WI38 (cell line): ENCODE measurements at regions not wholly inside any gene's neighbourhood (a gene's known extent, or its start where the extent isn't known, plus 50 kb on each side); places are given as distances from the start of the nearest gene placed in this dataset.

Experiments
- H3K4me3 ChIP-seq: 2 replicates; pipeline ENCODE4 v1.5.1; 2011; ENCODE audit warnings: low read depth, mild to moderate bottlenecking, control low read depth, low read length
- TF ChIP-seq, protein P1 (sequence below): IDR thresholded peaks from 2 replicates; pipeline ENCODE4 v1.5.1; 2012; ENCODE audit warnings: low read depth, mild to moderate bottlenecking, control low read depth, low read length

DNA sequence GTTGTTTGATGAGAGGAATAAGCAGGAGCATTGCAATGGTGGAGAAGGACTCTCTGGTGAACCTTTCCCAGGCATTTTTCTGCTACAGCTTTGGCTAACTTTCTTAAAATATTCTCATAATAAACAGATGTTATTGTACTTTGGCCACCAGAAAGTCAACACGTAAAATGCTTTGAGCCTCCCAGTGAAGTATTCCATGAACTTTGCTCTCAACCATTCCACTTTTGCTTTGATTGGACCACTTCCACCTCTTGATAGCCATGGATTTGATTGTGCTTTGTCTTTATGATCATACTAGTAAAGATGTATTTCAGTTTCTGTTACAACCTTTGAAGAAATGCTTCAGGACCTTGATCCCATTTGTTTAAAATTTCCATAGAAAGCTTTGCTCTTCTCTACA is 241.1 kb downstream of the TENT5A start:
- H3K4me3 ChIP-seq, result no peak overlapping the region
- TF ChIP-seq, protein P1, sequence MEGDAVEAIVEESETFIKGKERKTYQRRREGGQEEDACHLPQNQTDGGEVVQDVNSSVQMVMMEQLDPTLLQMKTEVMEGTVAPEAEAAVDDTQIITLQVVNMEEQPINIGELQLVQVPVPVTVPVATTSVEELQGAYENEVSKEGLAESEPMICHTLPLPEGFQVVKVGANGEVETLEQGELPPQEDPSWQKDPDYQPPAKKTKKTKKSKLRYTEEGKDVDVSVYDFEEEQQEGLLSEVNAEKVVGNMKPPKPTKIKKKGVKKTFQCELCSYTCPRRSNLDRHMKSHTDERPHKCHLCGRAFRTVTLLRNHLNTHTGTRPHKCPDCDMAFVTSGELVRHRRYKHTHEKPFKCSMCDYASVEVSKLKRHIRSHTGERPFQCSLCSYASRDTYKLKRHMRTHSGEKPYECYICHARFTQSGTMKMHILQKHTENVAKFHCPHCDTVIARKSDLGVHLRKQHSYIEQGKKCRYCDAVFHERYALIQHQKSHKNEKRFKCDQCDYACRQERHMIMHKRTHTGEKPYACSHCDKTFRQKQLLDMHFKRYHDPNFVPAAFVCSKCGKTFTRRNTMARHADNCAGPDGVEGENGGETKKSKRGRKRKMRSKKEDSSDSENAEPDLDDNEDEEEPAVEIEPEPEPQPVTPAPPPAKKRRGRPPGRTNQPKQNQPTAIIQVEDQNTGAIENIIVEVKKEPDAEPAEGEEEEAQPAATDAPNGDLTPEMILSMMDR, result no peak

- H3K4me3 ChIP-seq, result no peak overlapping the region
- TF ChIP-seq, protein P1, result no peak
Observed at GRCh38 chr6:81495999-81496398, 256.5 kb downstream of the TENT5A start.

DNA sequence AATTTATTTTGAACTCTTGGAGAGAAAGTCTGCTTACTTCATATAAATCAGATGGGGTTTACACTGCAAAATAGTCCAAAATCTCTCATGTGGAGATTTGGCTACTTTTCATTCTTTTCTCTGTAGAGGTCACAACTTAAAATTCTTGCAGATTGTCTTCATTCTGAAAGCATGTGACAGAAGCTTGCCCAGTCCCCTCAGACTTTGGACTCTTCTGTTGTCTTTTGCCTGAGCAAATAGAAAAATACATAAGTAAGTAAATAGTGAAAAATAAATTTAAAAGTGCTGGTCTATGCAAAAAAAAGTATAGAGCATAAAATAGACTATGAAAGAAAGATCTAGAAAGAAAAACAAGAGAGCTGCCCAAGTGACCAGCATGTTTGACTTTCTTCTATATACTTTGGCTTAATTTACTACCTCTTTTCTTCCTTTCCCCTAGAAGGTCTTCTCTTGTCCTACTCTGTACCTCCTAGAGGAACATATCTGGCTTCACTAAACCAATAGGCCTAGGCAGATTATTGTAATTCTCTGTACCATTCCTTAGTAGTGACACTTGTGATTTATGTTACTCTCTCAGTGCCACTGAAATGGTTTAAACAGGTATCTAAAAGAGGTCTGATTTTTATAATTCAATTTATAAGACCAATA is 260.9 kb downstream of the TENT5A start:
- no peak overlapping the region for H3K4me3 ChIP-seq
- TF ChIP-seq, protein P1, result no peak

DNA sequence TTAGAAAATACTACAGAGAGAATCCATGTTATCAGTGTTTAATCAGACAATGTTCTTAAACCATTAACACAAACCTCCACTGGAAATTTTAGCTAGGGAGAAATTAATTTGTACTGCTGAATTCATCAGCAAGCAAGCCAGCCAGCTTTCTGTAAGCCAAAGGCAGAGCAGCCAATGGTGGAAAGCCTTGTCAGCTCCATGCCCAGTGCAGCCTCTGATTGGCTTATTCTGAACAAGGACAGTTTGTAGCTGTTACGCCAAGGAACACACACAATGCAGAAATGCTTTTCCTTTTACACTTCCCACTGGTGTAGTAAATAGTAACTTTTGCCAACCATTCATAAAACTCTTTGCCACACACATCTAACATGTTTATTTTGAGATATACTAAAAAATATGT is 265.0 kb downstream of the TENT5A start:
- TF ChIP-seq, protein P1, result no peak
- no peak overlapping the region for H3K4me3 ChIP-seq

GRCh38 chr6:81486234-81486633 is 266.2 kb downstream of the TENT5A start:
- TF ChIP-seq, protein P1, result no peak
- no peak overlapping the region for H3K4me3 ChIP-seq

GRCh38 chr6:81485395-81485794 is 267.1 kb downstream of the TENT5A start:
- TF ChIP-seq, protein P1, result no peak
- no peak overlapping the region for H3K4me3 ChIP-seq

- no peak overlapping the region for H3K4me3 ChIP-seq
- TF ChIP-seq, protein P1, result no peak
Observed at GRCh38 chr6:81484251-81484650, 268.2 kb downstream of the TENT5A start.
